ENCODE measurements at regions not wholly inside any gene's neighbourhood (a gene's known extent, or its start where the extent isn't known, plus 50 kb on each side); places are given as distances from the start of the nearest gene placed in this dataset.

DNA sequence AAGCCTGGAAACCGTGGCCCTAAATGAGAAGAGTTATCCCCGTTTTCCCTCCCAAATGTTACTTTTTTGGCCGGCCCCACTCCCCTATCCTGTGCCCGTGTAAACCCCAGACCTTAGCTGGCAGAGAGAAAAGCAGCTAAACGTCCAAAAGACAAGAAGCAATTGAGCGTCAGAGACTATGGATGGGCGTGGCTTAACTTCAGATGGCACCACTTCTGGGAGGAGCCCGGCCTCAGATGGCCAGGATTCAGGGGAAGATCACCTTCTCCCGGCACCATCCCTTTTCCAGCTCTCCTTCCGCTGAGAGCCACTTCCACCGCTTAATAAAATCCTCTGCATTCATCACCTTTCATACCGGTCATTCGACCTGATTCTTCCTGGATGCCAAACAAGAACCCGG, 350.1 kb upstream of the PCDH7 start:
- DNase-seq (ENCODE audit: low read depth in 1 of 2, low spot score in 2 of 2) (no peak), FAIRE-seq (no peak)
- H2BK12ac ChIP-seq (ENCODE audit: low read depth, low read length) = no peak overlapping the region
- no peak overlapping the region for H3K4me2 ChIP-seq (ENCODE audit: insufficient read depth in 1 of 2, low read depth in 2 of 2, low read length in 2 of 2)
- ChIA-PET POLR2A (ENCODE audit: partially characterized antibody) (no interaction called here), CTCF (ENCODE audit: partially characterized antibody) (interaction anchor here (1.9 kb wide), 1 partner anchor 10 kb away, joined by 7 read pairs; no protein-coding TSS in a partner anchor)
- no peak overlapping the region for H2AK5ac ChIP-seq (ENCODE audit: low read depth, low read length)
- H3K4ac ChIP-seq (replicated peaks; ENCODE audit: insufficient read length, low read depth, low read length) = no peak overlapping the region
- no peak overlapping the region for H3K23ac ChIP-seq (ENCODE audit: insufficient read length)
- H4K8ac ChIP-seq (ENCODE audit: extremely low read depth, insufficient read depth, low read length) = no peak overlapping the region
- no peaks in the 10 kb centered on the region for H3K9me3 ChIP-seq (ENCODE audit: insufficient read depth in 2 of 2, low read depth in 1 of 2, low read length in 1 of 2)
- no peak overlapping the region for H3K18ac ChIP-seq (ENCODE audit: extremely low read depth, low read length)
- no peak overlapping the region for H2BK20ac ChIP-seq (ENCODE audit: low read length)
- H2BK15ac ChIP-seq (ENCODE audit: low read length) = no peak overlapping the region
- no peak overlapping the region for H4K91ac ChIP-seq (replicated peaks; ENCODE audit: insufficient read length, low read length)
- no peak overlapping the region for H3K56ac ChIP-seq (replicated peaks; ENCODE audit: insufficient read length, low read depth, low read length)
- no peaks in the 10 kb centered on the region for H3K79me1 ChIP-seq (ENCODE audit: low read depth, low read length)
- no peak overlapping the region for H2BK120ac ChIP-seq (replicated peaks; ENCODE audit: low read depth, low read length)
- H4K20me1 ChIP-seq (replicated peaks in 1 of 2; ENCODE audit: control insufficient read depth in 1 of 2, insufficient read depth in 2 of 2, low read length in 2 of 2) = no peaks in the 10 kb centered on the region
- H2AFZ ChIP-seq (ENCODE audit: low read length) = peak overlapping the region; percentile 94
- no peak overlapping the region for H3K14ac ChIP-seq (ENCODE audit: insufficient read length)
- WGBS, 2 experiments (ENCODE audit: extremely low coverage in 1 of 2, insufficient coverage in 1 of 2, insufficient read length in 1 of 2, insufficient replicate concordance in 2 of 2, low coverage in 1 of 2, low lambda C conversion rate in 2 of 2, missing lambda C conversion rate in 1 of 2) = 85% methylated on average over 14 of the region's 14 CpGs; no CpG with 5 or more reads in 1 of the 2 experiments
- H3K4me1 ChIP-seq (replicated peaks in 1 of 4; ENCODE audit: control insufficient read depth in 3 of 4, insufficient read depth in 4 of 4, low read length in 3 of 4) = no peaks in the 10 kb centered on the region
- H2BK5ac ChIP-seq (ENCODE audit: low read depth, low read length) = no peak overlapping the region
- no peak overlapping the region for H3K4me3 ChIP-seq (ENCODE audit: extremely low read depth in 1 of 4, insufficient read depth in 2 of 4, low read depth in 3 of 4, low read length in 4 of 4)
- TF ChIP-seq JUND (IDR thresholded peaks at IDR 0.05; ENCODE audit: low read length) = no peak
- no peak for TF ChIP-seq TAF1 (IDR thresholded peaks at IDR 0.05; ENCODE audit: low read depth, low read length)
- no peak for TF ChIP-seq NRF1 (IDR thresholded peaks at IDR 0.05; ENCODE audit: low read depth, low read length)
- no peak for TF ChIP-seq SUZ12 (IDR thresholded peaks at IDR 0.05; ENCODE audit: low read length)
- TF ChIP-seq CEBPB (IDR thresholded peaks at IDR 0.05; ENCODE audit: low read depth, low read length) = no peak
- no peak for TF ChIP-seq BCL11A (IDR thresholded peaks at IDR 0.05; ENCODE audit: low read depth in 2 of 2, low read length in 2 of 2)
- TF ChIP-seq, protein P1, sequence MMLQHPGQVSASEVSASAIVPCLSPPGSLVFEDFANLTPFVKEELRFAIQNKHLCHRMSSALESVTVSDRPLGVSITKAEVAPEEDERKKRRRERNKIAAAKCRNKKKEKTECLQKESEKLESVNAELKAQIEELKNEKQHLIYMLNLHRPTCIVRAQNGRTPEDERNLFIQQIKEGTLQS (IDR thresholded peaks at IDR 0.05; ENCODE audit: insufficient read depth, low read depth, low read length) = no peak
- TF ChIP-seq YY1 (IDR thresholded peaks at IDR 0.05; ENCODE audit: low read depth, low read length) = no peak
- TF ChIP-seq, protein P2, sequence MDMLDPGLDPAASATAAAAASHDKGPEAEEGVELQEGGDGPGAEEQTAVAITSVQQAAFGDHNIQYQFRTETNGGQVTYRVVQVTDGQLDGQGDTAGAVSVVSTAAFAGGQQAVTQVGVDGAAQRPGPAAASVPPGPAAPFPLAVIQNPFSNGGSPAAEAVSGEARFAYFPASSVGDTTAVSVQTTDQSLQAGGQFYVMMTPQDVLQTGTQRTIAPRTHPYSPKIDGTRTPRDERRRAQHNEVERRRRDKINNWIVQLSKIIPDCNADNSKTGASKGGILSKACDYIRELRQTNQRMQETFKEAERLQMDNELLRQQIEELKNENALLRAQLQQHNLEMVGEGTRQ (IDR thresholded peaks at IDR 0.05; ENCODE audit: low read length) = no peak
- no peaks in the 10 kb centered on the region for H3K79me2 ChIP-seq (ENCODE audit: control insufficient read depth in 1 of 2, insufficient read depth in 2 of 2, low read length in 2 of 2)
- H3K27me3 ChIP-seq (replicated peaks in 1 of 4; ENCODE audit: control insufficient read depth in 3 of 4, extremely low read depth in 1 of 4, insufficient read depth in 3 of 4, low read length in 3 of 4) = no peaks in the 10 kb centered on the region
- no peaks in the 10 kb centered on the region for H3K36me3 ChIP-seq (ENCODE audit: control insufficient read depth in 2 of 4, insufficient read depth in 4 of 4, low read length in 3 of 4)
- H3K23me2 ChIP-seq (ENCODE audit: low read depth, low read length) = no peaks in the 10 kb centered on the region
- H3K27ac ChIP-seq (ENCODE audit: low read depth, low read length) = no peak overlapping the region
- no peak overlapping the region for H4K5ac ChIP-seq (ENCODE audit: insufficient read length, low read depth, low read length)
- no peak overlapping the region for H3K9ac ChIP-seq (replicated peaks in 1 of 4; ENCODE audit: extremely low read depth in 1 of 4, low read depth in 3 of 4, low read length in 3 of 4)
